HG03432 (cell line): ENCODE measurements at regions not wholly inside any gene's neighbourhood (a gene's known extent, or its start where the extent isn't known, plus 50 kb on each side); places are given as distances from the start of the nearest gene placed in this dataset.

ENCODE experiments used
- ATAC-seq: cut with Tn5 transposase; IDR thresholded peaks from one replicate; pipeline ENCODE4 v1.9.1; 2021; ENCODE audit warnings: mild to moderate bottlenecking, moderate library complexity; ENCODE audit not compliant: unreplicated experiment

- ATAC-seq, result no peak
Observed at GRCh38 chr20:4521170-4521968, 164.9 kb upstream of the PRNP start.

GRCh38 chr20:4519534-4519933 lies 166.7 kb upstream of the PRNP start:
- ATAC-seq, result no peak

- ATAC-seq, result no peak
Observed at GRCh38 chr20:4516876-4517275, 169.4 kb upstream of the PRNP start.

- no peak for ATAC-seq
Observed at GRCh38 chr20:4513720-4514119, 172.5 kb upstream of the PRNP start.

- no peak for ATAC-seq
Observed at GRCh38 chr20:4512891-4513550, 173.2 kb upstream of the PRNP start.

GRCh38 chr20:4511776-4512175 lies 174.5 kb upstream of the PRNP start:
- no peak for ATAC-seq

- ATAC-seq, result no peak
Observed at GRCh38 chr20:4509825-4510522, 176.3 kb upstream of the PRNP start.

- ATAC-seq, result no peak
Observed at GRCh38 chr20:4508773-4509172, 177.5 kb upstream of the PRNP start.

GRCh38 chr20:4507288-4507719 lies 179.0 kb upstream of the PRNP start:
- ATAC-seq, result no peak

GRCh38 chr20:4504814-4505213 lies 181.4 kb upstream of the PRNP start:
- ATAC-seq, result no peak

- ATAC-seq, result no peak
Observed at GRCh38 chr20:4502756-4503155, 183.5 kb upstream of the PRNP start.

- no peak for ATAC-seq
Observed at GRCh38 chr20:4493386-4493785, 192.9 kb upstream of the PRNP start.

GRCh38 chr20:4491643-4492042 lies 194.6 kb upstream of the PRNP start:
- ATAC-seq, result no peak

- ATAC-seq, result no peak
Observed at GRCh38 chr20:4490606-4491280, 195.5 kb upstream of the PRNP start.

- no peak for ATAC-seq
Observed at GRCh38 chr20:4490045-4490444, 196.2 kb upstream of the PRNP start.

- ATAC-seq, result no peak
Observed at GRCh38 chr20:4488407-4489339, 197.6 kb upstream of the PRNP start.

- no peak for ATAC-seq
Observed at GRCh38 chr20:4484379-4484997, 201.8 kb upstream of the PRNP start.

GRCh38 chr20:4483961-4484360 lies 202.3 kb upstream of the PRNP start:
- no peak for ATAC-seq

GRCh38 chr20:4483486-4483885 lies 202.8 kb upstream of the PRNP start:
- ATAC-seq, result no peak

- ATAC-seq, result no peak
Observed at GRCh38 chr20:4480104-4480503, 206.2 kb upstream of the PRNP start.
